ENCODE measurements at regions not wholly inside any gene's neighbourhood (a gene's known extent, or its start where the extent isn't known, plus 50 kb on each side); places are given as distances from the start of the nearest gene placed in this dataset.
A peak's percentile ranks its signal among the peaks of the same experiment; 100 is the strongest.

DNA sequence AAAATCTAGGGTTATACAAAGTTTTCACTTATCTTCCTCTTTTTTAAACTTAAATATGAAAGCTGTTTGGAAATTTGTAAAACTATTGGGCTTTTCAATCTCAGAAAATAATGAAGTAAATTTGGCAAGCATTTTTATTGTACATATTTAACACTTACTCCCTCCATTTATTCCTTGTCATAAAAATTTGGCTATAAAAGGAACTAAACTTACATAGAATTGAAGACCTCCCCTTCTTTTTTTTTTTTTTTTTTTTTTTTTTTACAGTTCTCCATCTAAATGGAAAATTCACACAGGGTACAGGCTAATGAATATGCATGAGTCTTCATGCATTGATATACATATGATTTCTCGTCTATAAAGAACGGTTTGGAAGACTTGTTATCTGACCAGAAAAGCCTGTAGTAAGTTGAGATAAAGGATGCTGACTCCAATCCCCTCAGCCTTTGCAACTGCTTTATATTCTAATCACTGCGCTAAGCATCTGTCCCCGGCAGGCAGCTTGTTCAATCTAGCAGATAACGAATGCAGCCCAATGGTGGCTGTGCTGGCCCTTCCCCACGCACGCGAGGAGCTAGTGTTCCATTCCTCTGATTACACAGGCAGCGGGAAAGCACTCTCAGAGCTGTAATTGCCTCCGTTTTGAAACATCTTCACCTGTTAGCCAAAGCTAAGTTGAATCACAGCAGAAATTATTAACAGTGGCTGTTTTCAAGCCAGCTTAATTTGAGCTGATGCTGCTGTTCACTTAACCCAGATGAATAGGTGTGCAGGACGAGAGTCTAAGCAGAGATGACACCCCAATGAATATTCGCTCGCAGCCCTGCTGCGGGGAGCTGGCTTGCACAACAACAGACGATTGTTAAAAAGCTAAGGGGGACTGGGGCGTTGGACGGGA is 453.8 kb upstream of the ZNF608 start:
- intact Hi-C loops (cut with DNase I; ENCODE audit: low total_unique reads) (no loop called here), in situ Hi-C loops (cut with MboI; ENCODE audit: low sequenced_read_pairs in 4 of 4) (no loop called here)
- Histone ChIP-seq H3K36me3 (no peaks in the 10 kb centered on the region), H3K4me1 (peaks cover 20 to 23% of the 10 kb centered on the region in 2 donors), H3K27ac (no peak overlapping the region), H3K9me3 (no peaks in the 10 kb centered on the region), H3K4me3 (peak overlapping the region in 1 of 4 donors; percentile 31), H3K27me3 (no peaks in the 10 kb centered on the region)
- ATAC-seq (peak; percentile 43 to 50), DNase-seq (no peak)
- TF ChIP-seq POLR2A (IDR thresholded peaks at IDR 0.05), result no peak
- TF ChIP-seq, protein P1, sequence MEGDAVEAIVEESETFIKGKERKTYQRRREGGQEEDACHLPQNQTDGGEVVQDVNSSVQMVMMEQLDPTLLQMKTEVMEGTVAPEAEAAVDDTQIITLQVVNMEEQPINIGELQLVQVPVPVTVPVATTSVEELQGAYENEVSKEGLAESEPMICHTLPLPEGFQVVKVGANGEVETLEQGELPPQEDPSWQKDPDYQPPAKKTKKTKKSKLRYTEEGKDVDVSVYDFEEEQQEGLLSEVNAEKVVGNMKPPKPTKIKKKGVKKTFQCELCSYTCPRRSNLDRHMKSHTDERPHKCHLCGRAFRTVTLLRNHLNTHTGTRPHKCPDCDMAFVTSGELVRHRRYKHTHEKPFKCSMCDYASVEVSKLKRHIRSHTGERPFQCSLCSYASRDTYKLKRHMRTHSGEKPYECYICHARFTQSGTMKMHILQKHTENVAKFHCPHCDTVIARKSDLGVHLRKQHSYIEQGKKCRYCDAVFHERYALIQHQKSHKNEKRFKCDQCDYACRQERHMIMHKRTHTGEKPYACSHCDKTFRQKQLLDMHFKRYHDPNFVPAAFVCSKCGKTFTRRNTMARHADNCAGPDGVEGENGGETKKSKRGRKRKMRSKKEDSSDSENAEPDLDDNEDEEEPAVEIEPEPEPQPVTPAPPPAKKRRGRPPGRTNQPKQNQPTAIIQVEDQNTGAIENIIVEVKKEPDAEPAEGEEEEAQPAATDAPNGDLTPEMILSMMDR (IDR thresholded peaks at IDR 0.05 in 4 of 5, conservative IDR thresholded peaks at IDR 0.05 in 1 of 5), result no peak

DNA sequence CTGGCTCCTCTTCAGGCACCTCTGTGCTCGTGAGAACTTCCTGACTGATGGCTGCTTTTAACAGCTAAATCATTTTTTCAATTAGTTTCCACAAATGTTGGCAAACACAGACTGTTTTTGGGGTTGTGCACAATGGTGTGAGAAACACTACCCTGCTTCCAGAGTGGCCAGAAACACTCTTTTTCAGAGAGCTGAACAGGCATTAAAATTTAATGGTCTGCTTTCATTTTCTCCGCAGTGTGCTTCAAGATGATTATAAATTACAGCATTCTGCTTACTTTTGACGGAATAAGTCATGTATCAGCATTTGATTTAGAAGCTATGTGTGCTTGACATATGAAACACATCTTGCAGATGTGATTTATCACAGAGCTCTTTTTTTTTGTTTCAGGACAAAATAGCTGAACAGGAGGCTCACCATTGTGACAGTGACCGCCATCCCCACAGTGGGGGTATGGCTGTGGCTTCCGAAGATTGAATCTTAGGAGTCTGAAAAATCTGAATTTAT is 454.5 kb upstream of the ZNF608 start:
- ATAC-seq (no peak), DNase-seq (no peak)
- peak overlapping the region in 1 of 4 donors; percentile 31 for H3K4me3 ChIP-seq
- intact Hi-C loops (cut with DNase I; ENCODE audit: low total_unique reads) (no loop called here), in situ Hi-C loops (cut with MboI; ENCODE audit: low sequenced_read_pairs in 4 of 4) (no loop called here)
- H3K9me3 ChIP-seq, result no peaks in the 10 kb centered on the region
- peaks cover 20 to 23% of the 10 kb centered on the region in 2 donors for H3K4me1 ChIP-seq
- TF ChIP-seq POLR2A (IDR thresholded peaks at IDR 0.05), result no peak
- H3K27ac ChIP-seq, result no peak overlapping the region
- no peaks in the 10 kb centered on the region for H3K36me3 ChIP-seq
- no peaks in the 10 kb centered on the region for H3K27me3 ChIP-seq

DNA sequence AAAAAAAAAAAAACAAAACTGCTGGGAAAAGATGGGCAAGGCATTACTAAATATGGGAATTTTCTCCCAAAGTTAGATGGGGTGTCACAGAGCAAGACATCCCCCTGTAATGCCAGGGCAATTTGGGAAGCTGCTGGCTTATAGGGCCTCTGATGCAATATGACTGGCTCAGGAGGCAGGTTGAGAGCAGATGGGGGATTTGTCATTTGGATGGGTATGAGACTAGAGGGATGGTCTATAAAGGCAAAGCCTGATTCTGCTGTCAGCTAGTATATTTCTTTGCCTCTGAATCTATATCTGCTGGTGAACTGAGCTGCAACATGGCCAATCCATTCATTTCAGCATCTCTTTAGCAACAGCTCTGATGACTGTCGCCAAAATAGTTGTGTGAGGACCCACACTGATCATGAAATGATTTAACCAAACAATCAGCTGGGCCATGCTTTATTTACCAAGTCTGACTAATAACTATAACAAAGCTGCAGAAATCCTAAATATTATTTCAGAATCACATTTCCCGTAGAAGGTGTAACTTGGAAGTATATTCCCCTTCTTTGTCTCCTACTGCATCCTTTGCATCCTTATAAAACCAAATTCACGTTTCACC is 455.1 kb upstream of the ZNF608 start:
- no peaks in the 10 kb centered on the region for H3K27me3 ChIP-seq
- no peaks in the 10 kb centered on the region for H3K36me3 ChIP-seq
- ATAC-seq (no peak), DNase-seq (no peak)
- no peak overlapping the region for H3K27ac ChIP-seq
- no peak overlapping the region for H3K4me3 ChIP-seq
- TF ChIP-seq POLR2A (IDR thresholded peaks at IDR 0.05), result no peak
- TF ChIP-seq, protein P1 (IDR thresholded peaks at IDR 0.05 in 4 of 5, conservative IDR thresholded peaks at IDR 0.05 in 1 of 5), result no peak
- intact Hi-C loops (cut with DNase I; ENCODE audit: low total_unique reads), result no loop called here
- in situ Hi-C loops (cut with MboI; ENCODE audit: low sequenced_read_pairs in 4 of 4), result no loop called here
- H3K4me1 ChIP-seq, result peaks cover 17 to 20% of the 10 kb centered on the region in 2 donors
- H3K9me3 ChIP-seq, result no peaks in the 10 kb centered on the region

DNA sequence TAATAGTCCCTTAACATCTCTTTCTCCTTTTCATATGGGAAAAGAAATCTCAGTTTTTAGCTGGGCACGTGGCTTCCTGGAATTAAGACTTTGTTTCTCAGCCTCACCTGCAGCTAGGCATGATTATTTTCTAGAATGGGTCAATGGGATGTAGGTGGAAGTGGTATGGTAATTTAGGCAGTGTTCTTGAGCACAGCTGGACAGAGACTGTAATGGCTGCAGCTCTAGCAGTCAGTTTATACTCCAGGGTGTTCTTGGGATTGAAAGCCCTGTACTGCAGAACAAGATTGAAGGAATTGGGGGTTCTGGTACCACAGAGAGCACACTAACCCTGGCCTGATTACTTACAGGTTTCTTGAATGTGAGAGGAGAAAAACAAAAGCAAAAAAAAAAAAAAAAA is 455.9 kb upstream of the ZNF608 start:
- Histone ChIP-seq H3K4me1 (peaks cover 13 to 19% of the 10 kb centered on the region in 2 donors), H3K9me3 (no peaks in the 10 kb centered on the region), H3K36me3 (no peaks in the 10 kb centered on the region), H3K4me3 (no peak overlapping the region), H3K27me3 (no peaks in the 10 kb centered on the region), H3K27ac (no peak overlapping the region)
- TF ChIP-seq POLR2A (IDR thresholded peaks at IDR 0.05), result no peak
- TF ChIP-seq, protein P1 (IDR thresholded peaks at IDR 0.05 in 4 of 5, conservative IDR thresholded peaks at IDR 0.05 in 1 of 5), result no peak
- intact Hi-C loops (cut with DNase I; ENCODE audit: low total_unique reads) (no loop called here), in situ Hi-C loops (cut with MboI; ENCODE audit: low sequenced_read_pairs in 4 of 4) (no loop called here)
- ATAC-seq (no peak), DNase-seq (no peak)

DNA sequence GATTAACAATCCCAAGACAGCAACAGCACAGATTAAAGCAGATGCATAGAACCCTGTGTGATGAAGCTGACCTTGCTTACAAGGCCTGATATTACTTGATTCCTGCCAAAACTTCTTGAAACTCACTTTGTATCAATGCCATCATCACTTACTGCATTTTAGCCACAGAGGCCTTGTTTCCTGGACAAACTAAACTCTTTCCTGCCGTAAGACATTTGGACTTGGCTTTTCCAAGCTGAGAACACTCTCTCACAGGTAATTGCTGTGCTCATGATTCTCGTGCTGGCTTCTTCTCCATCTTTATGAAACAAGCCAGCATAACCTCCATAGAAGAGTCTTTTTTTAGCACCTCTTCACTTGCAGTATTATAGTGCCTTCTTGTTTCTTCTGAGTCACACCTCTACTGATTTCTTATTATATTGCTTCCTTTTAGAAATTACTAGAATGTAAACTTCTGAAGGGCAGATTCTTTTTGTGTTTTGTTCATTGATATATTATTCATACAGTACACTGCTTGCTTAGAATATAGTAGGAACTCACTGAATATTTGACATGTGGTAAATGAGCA is 456.5 kb upstream of the ZNF608 start:
- Histone ChIP-seq H3K27ac (no peak overlapping the region), H3K4me1 (peaks cover 7 to 17% of the 10 kb centered on the region in 2 donors), H3K27me3 (no peaks in the 10 kb centered on the region), H3K4me3 (no peak overlapping the region), H3K9me3 (no peaks in the 10 kb centered on the region), H3K36me3 (no peaks in the 10 kb centered on the region)
- in situ Hi-C loops (cut with MboI; ENCODE audit: low sequenced_read_pairs in 4 of 4) (no loop called here), intact Hi-C loops (cut with DNase I; ENCODE audit: low total_unique reads) (no loop called here)
- no peak for DNase-seq
- no peak for ATAC-seq
- TF ChIP-seq, protein P1 (IDR thresholded peaks at IDR 0.05 in 4 of 5, conservative IDR thresholded peaks at IDR 0.05 in 1 of 5), result no peak
- no peak for TF ChIP-seq POLR2A (IDR thresholded peaks at IDR 0.05)

All from gastrocnemius medialis (tissue), 4 donors.